Stimulated activated CD4-positive, alpha-beta T cell treated with anti-CD3 and anti-CD28 coated beads, Interleukin-15, amount 100 ng/mL, for 1 hour (primary cell): ENCODE measurements at regions not wholly inside any gene's neighbourhood (a gene's known extent, or its start where the extent isn't known, plus 50 kb on each side); places are given as distances from the start of the nearest gene placed in this dataset.

ENCODE experiments used
- DNase-seq, 2 donors: peaks; one replicate each; pipeline ENCODE4 v3.0.0-alpha.2; 2020; ENCODE audit warnings: low read depth in 1 of 2, low spot score in 1 of 2

- no peak for DNase-seq
These were observed 196.5 kb downstream of the TFCP2L1 start for GRCh38 chr2:121088251-121089165.

- no peak for DNase-seq
These were observed 195.9 kb downstream of the TFCP2L1 start for GRCh38 chr2:121089166-121089510.

- no peak for DNase-seq
These were observed 194.8 kb downstream of the TFCP2L1 start for GRCh38 chr2:121090088-121090715.

- no peak for DNase-seq
These were observed 192.9 kb downstream of the TFCP2L1 start for GRCh38 chr2:121092095-121092494.

GRCh38 chr2:121093692-121094091, 191.3 kb downstream of the TFCP2L1 start:
- no peak for DNase-seq

GRCh38 chr2:121094101-121094500, 190.9 kb downstream of the TFCP2L1 start:
- DNase-seq, result no peak

GRCh38 chr2:121094845-121095244, 190.2 kb downstream of the TFCP2L1 start:
- no peak for DNase-seq

- no peak for DNase-seq
These were observed 189.5 kb downstream of the TFCP2L1 start for GRCh38 chr2:121095257-121096080.

GRCh38 chr2:121096611-121097010, 188.4 kb downstream of the TFCP2L1 start:
- no peak for DNase-seq

GRCh38 chr2:121098556-121098955, 186.4 kb downstream of the TFCP2L1 start:
- no peak for DNase-seq

GRCh38 chr2:121099329-121100290, 185.4 kb downstream of the TFCP2L1 start:
- DNase-seq, result no peak

- no peak for DNase-seq
These were observed 183.8 kb downstream of the TFCP2L1 start for GRCh38 chr2:121101093-121101715.

GRCh38 chr2:121102941-121103340, 182.1 kb downstream of the TFCP2L1 start:
- DNase-seq, result no peak

- DNase-seq, result no peak
These were observed 181.0 kb downstream of the TFCP2L1 start for GRCh38 chr2:121103960-121104359.

- DNase-seq, result no peak
These were observed 180.3 kb downstream of the TFCP2L1 start for GRCh38 chr2:121104721-121105141.

- DNase-seq, result no peak
These were observed 174.1 kb downstream of the TFCP2L1 start for GRCh38 chr2:121110924-121111323.

GRCh38 chr2:121118951-121119350, 166.1 kb downstream of the TFCP2L1 start:
- no peak for DNase-seq

- no peak for DNase-seq
These were observed 164.6 kb downstream of the TFCP2L1 start for GRCh38 chr2:121120411-121120810.

GRCh38 chr2:121120991-121121390, 164.0 kb downstream of the TFCP2L1 start:
- no peak for DNase-seq

- no peak for DNase-seq
These were observed 163.3 kb downstream of the TFCP2L1 start for GRCh38 chr2:121121661-121122060.
